GM10248 (cell line): ENCODE measurements at regions not wholly inside any gene's neighbourhood (a gene's known extent, or its start where the extent isn't known, plus 50 kb on each side); places are given as distances from the start of the nearest gene placed in this dataset.

Experiments
- CTCF ChIA-PET: fragments of 300-600 bp; sonication (Branson Sonifier 250); formaldehyde crosslinking; extraction: SDS; loops from one replicate; lab custom pipeline; 2021; ENCODE audit warnings: antibody characterized with exemption; lab: Yijun Ruan, JAX
- POLR2A ChIA-PET: fragments of 350-650 bp; sonication (Branson Sonifier 250); formaldehyde crosslinking; extraction: SDS; loops from one replicate; lab custom pipeline; 2020; ENCODE audit warnings: antibody characterized with exemption; lab: Yijun Ruan, JAX
- DNase-seq: peaks from one replicate; pipeline ENCODE4 v3.0.0; 2012; ENCODE audit errors: extremely low spot score
- CTCF ChIP-seq: IDR thresholded peaks from 2 replicates; pipeline ENCODE4 v1.5.1; 2012; ENCODE audit warnings: mild to moderate bottlenecking, low read depth; ENCODE audit errors: extremely low read depth, missing control alignments, control extremely low read depth

DNA sequence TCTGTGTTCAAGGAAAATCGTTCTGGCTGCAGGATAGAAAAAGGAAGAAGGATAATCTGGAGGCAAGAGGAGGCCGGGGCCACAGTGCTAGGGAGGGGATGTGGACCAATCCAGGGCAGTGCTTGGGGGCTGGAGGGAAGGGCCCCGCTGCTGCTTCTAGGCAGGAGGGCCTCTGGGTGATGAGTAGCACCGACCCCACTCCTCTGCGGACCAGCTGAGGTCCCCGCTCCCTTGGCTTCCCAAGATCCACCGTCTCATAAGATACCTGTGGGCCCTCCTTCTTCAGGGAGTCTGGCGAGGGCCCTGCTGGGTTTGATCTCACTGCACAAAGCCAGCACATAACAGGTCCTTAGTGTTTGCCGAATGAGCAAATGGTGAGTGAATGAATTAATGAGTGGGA lies 93.5 kb upstream of the MVB12B start:
- POLR2A ChIA-PET: no interaction called here
- CTCF ChIA-PET: interaction anchor here (1.8 kb wide), 1 partner anchor 825 kb away, joined by 8 read pairs; no protein-coding TSS in a partner anchor
- no peak for DNase-seq
- TF ChIP-seq CTCF: no peak

GRCh38 chr9:126233913-126234525 lies 92.6 kb upstream of the MVB12B start:
- ChIA-PET CTCF (interaction anchor here (1.3 to 1.8 kb wide), 2 partner anchors 826 kb away, joined by 3 to 8 read pairs; no protein-coding TSS in a partner anchor), POLR2A (no interaction called here)
- no peak for TF ChIP-seq CTCF
- no peak for DNase-seq

DNA sequence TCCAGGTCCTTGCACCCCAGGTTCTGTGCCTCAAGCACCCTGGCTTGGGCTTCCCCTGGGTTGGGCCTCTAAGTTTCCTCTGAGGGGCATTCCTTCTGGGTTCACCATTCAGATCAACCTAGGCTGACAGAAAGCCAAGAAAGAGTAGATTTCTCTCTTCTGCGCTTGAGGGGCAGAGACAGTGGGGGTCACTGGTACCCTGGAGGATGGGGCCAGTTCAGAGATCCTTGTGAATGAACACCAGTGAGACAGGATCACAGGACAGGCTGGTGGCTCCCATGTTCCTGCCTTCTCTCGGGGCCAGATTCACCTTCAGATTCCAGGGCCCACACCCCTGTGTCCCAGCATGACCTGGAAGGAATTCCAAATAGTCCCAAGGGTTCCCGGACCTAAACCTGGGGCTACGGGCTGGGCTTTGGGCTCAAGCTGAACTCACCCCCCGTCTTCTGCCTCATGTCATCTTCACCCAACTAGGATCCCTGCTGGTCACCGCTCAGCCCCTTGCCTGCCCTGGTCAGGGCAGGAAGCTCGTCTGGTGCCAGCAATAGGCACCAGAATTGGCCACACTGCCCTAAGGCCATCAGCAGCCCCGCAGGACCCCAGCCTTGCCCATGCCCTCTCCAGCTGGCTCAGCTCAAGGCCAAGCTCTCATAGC lies 91.8 kb upstream of the MVB12B start:
- CTCF ChIA-PET: interaction anchor here (1.3 kb wide), 1 partner anchor 827 kb away, joined by 3 read pairs; no protein-coding TSS in a partner anchor
- TF ChIP-seq CTCF: no peak
- POLR2A ChIA-PET: no interaction called here
- DNase-seq: no peak

DNA sequence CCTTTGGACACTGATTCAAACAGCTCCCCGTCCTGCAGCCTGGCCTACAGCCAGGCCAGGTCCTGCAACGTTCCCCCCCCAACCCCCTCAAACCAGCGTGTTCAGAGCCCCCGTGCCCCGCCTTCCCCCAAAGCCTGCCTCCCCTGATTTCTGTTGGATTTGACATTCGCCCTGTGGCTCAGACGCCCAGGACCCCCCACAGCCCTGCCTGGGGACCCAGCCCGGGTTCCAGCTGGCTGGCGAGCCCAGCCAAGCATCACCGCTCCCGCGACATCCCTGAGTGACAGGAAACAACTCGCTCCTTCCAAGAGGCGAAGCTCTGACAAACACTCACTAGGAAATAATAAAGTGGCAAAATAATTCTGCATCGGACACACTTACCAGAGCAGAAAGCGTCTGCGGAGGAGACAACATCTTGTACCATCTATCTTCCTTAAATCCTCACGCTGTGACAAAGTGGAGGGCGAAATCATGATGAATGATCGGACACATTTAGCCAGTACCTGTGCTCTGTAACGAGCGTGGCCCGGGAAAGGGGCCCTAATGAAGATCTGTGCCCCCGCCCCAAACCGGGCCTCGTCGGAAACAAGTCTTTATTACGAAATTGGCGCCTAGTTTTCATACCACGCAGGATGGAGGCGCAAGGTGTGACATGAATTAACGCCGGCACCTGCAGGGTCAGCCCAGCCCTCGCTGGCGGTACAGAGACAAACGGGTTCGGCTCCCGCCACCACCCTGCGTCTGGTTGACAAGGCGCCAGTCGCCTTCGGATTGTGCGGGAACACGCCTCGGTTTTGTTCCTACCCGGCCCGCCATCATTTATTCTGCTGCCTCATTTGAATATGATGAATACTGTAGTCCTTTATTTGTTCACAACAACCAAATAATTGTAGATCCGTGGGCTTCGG lies 91.0 kb upstream of the MVB12B start:
- CTCF ChIA-PET: interaction anchor here (1.3 kb wide), 1 partner anchor 828 kb away, joined by 3 read pairs; no protein-coding TSS in a partner anchor
- TF ChIP-seq CTCF: no peak
- no peak for DNase-seq
- POLR2A ChIA-PET: no interaction called here

- ChIA-PET CTCF (no interaction called here), POLR2A (no interaction called here)
- no peak for DNase-seq
These were observed 90.4 kb upstream of the MVB12B start for GRCh38 chr9:126236273-126236672.

More at GRCh38 chr9:126236273-126236672, 90.4 kb upstream of the MVB12B start:
- TF ChIP-seq CTCF: no peak
